C4-2B (cell line): ENCODE measurements at regions not wholly inside any gene's neighbourhood (a gene's known extent, or its start where the extent isn't known, plus 50 kb on each side); places are given as distances from the start of the nearest gene placed in this dataset.
"Not testable (repeated sequence)": the region's sequence is repeated elsewhere in the genome, so short reads cannot be mapped to it uniquely, and the experiment has no call there.

Source experiments
- CTCF ChIP-seq: fragments of 450-650 bp; conservative IDR thresholded peaks from 2 replicates; pipeline ENCODE4 v1.5.1; 2017; ENCODE audit warnings: mild to moderate bottlenecking
- ZFX ChIP-seq: fragments of 450-650 bp; IDR thresholded peaks from 2 replicates; pipeline ENCODE4 v1.6.1; 2017

GRCh38 chr3:193923958-193924357 lies 212.0 kb upstream of the HES1 start:
- TF ChIP-seq CTCF, ZFX: not testable (repeated sequence)
